ENCODE measurements at regions not wholly inside any gene's neighbourhood (a gene's known extent, or its start where the extent isn't known, plus 50 kb on each side); places are given as distances from the start of the nearest gene placed in this dataset.

DNA sequence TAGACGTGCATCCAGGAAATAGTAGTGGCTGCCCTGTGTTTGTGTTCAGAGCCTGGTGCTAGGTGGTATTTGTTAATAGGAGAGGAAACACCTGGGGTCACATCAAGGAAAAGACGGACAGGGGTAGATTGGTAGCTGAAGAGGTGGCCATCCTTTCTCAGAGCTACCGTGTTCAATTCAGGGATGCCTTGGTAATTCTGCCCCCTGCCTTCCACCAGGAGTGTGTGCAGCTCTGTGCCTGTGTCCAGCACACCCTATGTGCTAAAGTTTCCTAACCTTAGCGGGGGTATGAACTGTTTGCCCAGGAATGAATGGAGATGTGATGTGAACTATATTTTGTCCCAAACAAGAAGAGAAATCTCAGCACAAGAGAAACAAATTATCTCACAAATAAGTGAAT lies 174.1 kb upstream of the MPHOSPH6 start:
- TF ChIP-seq, protein P1, sequence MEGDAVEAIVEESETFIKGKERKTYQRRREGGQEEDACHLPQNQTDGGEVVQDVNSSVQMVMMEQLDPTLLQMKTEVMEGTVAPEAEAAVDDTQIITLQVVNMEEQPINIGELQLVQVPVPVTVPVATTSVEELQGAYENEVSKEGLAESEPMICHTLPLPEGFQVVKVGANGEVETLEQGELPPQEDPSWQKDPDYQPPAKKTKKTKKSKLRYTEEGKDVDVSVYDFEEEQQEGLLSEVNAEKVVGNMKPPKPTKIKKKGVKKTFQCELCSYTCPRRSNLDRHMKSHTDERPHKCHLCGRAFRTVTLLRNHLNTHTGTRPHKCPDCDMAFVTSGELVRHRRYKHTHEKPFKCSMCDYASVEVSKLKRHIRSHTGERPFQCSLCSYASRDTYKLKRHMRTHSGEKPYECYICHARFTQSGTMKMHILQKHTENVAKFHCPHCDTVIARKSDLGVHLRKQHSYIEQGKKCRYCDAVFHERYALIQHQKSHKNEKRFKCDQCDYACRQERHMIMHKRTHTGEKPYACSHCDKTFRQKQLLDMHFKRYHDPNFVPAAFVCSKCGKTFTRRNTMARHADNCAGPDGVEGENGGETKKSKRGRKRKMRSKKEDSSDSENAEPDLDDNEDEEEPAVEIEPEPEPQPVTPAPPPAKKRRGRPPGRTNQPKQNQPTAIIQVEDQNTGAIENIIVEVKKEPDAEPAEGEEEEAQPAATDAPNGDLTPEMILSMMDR (conservative IDR thresholded peaks at IDR 0.05 in 1 of 2, IDR thresholded peaks at IDR 0.05 in 1 of 2; ENCODE audit: low read depth in 1 of 2, low read length in 2 of 2) = peak in 1 of 2 donors; percentile 6
- no peak for TF ChIP-seq EZH2 (IDR thresholded peaks at IDR 0.05; ENCODE audit: low read length, missing control alignments)

Data from fibroblast of lung (primary cell).